ENCODE measurements at regions not wholly inside any gene's neighbourhood (a gene's known extent, or its start where the extent isn't known, plus 50 kb on each side); places are given as distances from the start of the nearest gene placed in this dataset.
A peak's percentile ranks its signal among the peaks of the same experiment; 100 is the strongest.

DNA sequence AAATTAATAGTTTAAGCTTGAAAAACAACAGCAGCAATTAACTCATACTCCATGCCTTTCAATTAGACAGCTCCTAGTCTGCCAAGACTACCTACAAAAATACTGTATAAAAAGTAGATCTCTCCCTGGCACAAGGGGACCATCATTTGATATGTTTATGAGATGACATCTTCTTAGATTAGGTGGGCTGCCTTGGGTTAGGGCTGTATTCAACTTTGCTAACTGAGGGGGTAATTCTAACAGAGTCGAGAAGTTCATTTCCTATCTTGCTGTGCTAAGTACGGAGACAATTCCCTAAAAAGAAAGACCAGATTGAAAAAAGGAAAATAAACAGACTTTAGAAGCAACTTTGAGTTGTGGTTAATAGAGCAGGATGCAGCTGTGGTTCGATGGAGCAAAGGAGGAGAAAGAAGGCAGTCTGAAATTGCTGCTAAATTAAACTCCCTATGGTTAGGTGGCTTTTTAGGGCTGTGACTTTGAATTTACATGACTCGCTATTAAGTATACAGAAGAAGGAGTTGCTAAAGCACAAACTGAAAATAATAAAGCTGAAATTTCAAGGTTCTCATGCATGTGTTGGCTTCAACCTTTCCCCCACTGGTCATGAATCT, 75.4 kb downstream of the CDC7 start:
- no peak for DNase-seq
- Histone ChIP-seq H3K9me3 (no peaks in the 10 kb centered on the region), H3K36me3 (no peaks in the 10 kb centered on the region), H3K27me3 (no peaks in the 10 kb centered on the region), H3K27ac (no peak overlapping the region), H3K4me1 (peaks cover 0 to 9% (median under 1%) of the 10 kb centered on the region in 4 donors), H3K4me3 (no peak overlapping the region)
- intact Hi-C loops (cut with DNase I; ENCODE audit: low total_unique reads): no loop called here
- no peak for TF ChIP-seq CTCF (IDR thresholded peaks at IDR 0.05)

GRCh38 chr1:91578320-91579109, 77.9 kb downstream of the CDC7 start:
- Histone ChIP-seq H3K9me3 (no peaks in the 10 kb centered on the region), H3K36me3 (no peaks in the 10 kb centered on the region), H3K4me1 (peaks cover 0 to 10% (median 0%) of the 10 kb centered on the region in 4 donors), H3K27me3 (no peaks in the 10 kb centered on the region), H3K27ac (no peak overlapping the region), H3K4me3 (no peak overlapping the region)
- no peak for DNase-seq
- TF ChIP-seq CTCF (IDR thresholded peaks at IDR 0.05): no peak
- intact Hi-C loops (cut with DNase I; ENCODE audit: low total_unique reads): no loop called here

DNA sequence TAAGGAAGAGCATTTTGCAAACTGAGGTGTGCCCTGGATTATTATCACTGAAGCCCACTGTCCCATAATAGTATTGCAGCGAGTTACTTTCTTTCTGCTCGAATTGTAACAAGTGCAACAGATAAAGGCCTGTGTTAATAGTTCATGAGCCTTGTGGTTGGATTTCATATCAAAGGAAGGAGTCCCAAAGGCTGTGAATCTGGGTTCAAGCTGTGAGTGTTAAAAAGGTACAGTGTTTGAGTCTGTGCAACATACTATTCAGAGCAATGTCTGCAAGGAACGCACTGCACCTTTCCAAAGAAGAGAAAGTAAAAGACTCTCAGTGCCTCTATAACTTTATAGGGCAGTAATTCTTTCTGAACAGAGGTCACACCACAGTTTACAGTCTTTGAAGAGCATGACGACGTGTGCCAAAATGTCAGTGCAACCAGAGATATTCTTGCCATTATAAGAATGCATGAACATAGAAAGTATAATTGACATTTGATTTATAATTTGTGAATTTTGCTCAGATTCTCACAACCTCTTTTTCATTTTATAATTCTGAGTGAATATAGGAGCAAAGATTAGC, 79.1 kb downstream of the CDC7 start:
- intact Hi-C loops (cut with DNase I; ENCODE audit: low total_unique reads): no loop called here
- Histone ChIP-seq H3K27ac (no peak overlapping the region), H3K9me3 (no peaks in the 10 kb centered on the region), H3K36me3 (no peaks in the 10 kb centered on the region), H3K4me1 (peaks cover 0 to 10% (median 0%) of the 10 kb centered on the region in 4 donors), H3K27me3 (no peaks in the 10 kb centered on the region), H3K4me3 (no peak overlapping the region)
- no peak for DNase-seq
- TF ChIP-seq CTCF (IDR thresholded peaks at IDR 0.05): no peak

DNA sequence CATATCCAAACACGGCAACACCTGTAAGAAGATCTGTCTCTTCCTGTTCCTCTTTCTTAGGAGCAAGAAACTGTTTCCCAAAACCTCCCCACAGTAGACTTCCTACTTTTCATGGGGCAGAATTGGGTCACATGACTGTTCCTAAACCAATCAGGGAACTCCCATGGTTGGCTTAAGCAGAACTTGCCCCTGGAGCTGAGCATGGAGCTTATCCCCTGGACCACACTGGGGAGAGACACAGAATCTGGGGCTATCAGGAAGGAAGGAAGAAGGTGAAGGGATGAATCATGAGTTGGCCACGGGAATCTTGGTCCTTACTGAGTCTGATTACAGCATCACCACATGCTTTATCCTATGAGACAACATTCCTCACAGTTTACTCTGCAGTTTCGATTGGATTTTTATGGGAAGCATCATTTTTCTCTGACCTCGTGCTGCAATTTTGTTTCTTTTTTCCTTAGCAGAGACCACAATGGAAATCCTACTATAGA, 81.8 kb downstream of the CDC7 start:
- Histone ChIP-seq H3K27me3 (no peaks in the 10 kb centered on the region), H3K4me1 (peaks cover 0 to 10% (median 0%) of the 10 kb centered on the region in 4 donors), H3K27ac (no peak overlapping the region), H3K4me3 (no peak overlapping the region), H3K36me3 (no peaks in the 10 kb centered on the region), H3K9me3 (no peaks in the 10 kb centered on the region)
- no peak for TF ChIP-seq CTCF (IDR thresholded peaks at IDR 0.05)
- intact Hi-C loops (cut with DNase I; ENCODE audit: low total_unique reads): no loop called here
- DNase-seq: peak in 1 of 2 donors; percentile 47

DNA sequence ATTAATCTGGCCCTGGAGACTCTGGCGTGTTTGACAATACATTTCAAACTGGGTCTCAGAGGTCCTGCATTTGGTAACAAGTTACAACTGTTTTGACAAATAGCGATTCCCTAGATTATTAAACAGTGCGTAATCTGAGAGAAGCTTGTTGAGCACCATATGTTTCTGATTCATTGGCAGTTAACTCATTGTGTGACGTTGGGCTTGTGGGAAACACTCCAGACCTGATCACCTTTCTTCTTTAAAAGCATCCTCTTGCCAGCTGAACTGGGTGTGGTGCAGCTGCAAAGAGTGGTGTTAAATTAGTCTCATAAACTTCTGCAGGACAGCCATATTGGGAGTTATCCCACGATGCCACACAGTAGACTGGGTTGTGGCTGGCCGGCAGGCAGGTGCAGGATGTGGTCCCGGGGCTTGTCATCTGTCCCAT, 82.7 kb downstream of the CDC7 start:
- no peaks in the 10 kb centered on the region for H3K9me3 ChIP-seq
- DNase-seq: no peak
- H3K4me3 ChIP-seq: no peak overlapping the region
- H3K27me3 ChIP-seq: no peaks in the 10 kb centered on the region
- peaks cover 0 to 10% (median 0%) of the 10 kb centered on the region in 4 donors for H3K4me1 ChIP-seq
- intact Hi-C loops (cut with DNase I; ENCODE audit: low total_unique reads): no loop called here
- no peaks in the 10 kb centered on the region for H3K36me3 ChIP-seq
- TF ChIP-seq CTCF (IDR thresholded peaks at IDR 0.05): no peak
- no peak overlapping the region for H3K27ac ChIP-seq

All from tibial artery (tissue), 4 donors.